Spleen (tissue), 11 donors: ENCODE measurements at regions not wholly inside any gene's neighbourhood (a gene's known extent, or its start where the extent isn't known, plus 50 kb on each side); places are given as distances from the start of the nearest gene placed in this dataset.

Source experiments
- DNase-seq: peaks from one replicate; pipeline ENCODE4 v3.0.0-alpha.2; 2020
- H3K27ac ChIP-seq, 8 donors: fragments of 200-600 bp; sonication (generic) in 7 of 8; 1 replicate in 4 of 8; 2 replicates in 4 of 8; pipeline versions ENCODE4 v1.5.0 to v1.8.0; 2016 to 2021; ENCODE audit warnings: inconsistent platforms in 4 of 8, mild to moderate bottlenecking in 4 of 8, moderate library complexity in 1 of 8
- H3K27me3 ChIP-seq, 7 donors: fragments of 200-600 bp; sonication (generic) in 6 of 7; replicated peaks in 1 of 7; 1 replicate in 4 of 7; 2 replicates in 3 of 7; pipeline versions ENCODE4 v1.5.0 to v1.8.0; 2016 to 2021; ENCODE audit warnings: inconsistent platforms in 3 of 7, mild to moderate bottlenecking in 1 of 7
- H3K36me3 ChIP-seq, 6 donors: fragments of 200-600 bp; sonication (generic) in 5 of 6; 1 replicate in 4 of 6; 2 replicates in 2 of 6; pipeline versions ENCODE4 v1.5.0 to v1.8.0; 2016 to 2021; ENCODE audit warnings: inconsistent platforms in 2 of 6
- H3K4me1 ChIP-seq, 6 donors: fragments of 200-600 bp; sonication (generic) in 5 of 6; 1 replicate in 3 of 6; 2 replicates in 3 of 6; pipeline versions ENCODE4 v1.5.0 to v1.8.0; 2016 to 2021; ENCODE audit warnings: inconsistent platforms in 3 of 6
- H3K4me3 ChIP-seq, 8 donors: fragments of 200-600 bp; sonication (generic) in 7 of 8; 1 replicate in 4 of 8; 2 replicates in 4 of 8; pipeline versions ENCODE4 v1.5.0 to v1.8.0; 2016 to 2021; ENCODE audit warnings: inconsistent platforms in 4 of 8, mild to moderate bottlenecking in 4 of 8, moderate library complexity in 2 of 8
- H3K9me3 ChIP-seq, 8 donors: fragments of 200-600 bp; sonication (generic) in 7 of 8; 1 replicate in 4 of 8; 2 replicates in 4 of 8; pipeline versions ENCODE4 v1.5.0 to v1.8.0; 2016 to 2021; ENCODE audit warnings: inconsistent platforms in 4 of 8
- POLR2A ChIP-seq, 3 donors: fragments of 450-650 bp; IDR thresholded peaks; one replicate each; pipeline ENCODE4 v1.5.1; 2017; ENCODE audit warnings: antibody characterized with exemption in 3 of 3, mild to moderate bottlenecking in 1 of 3
- POLR2AphosphoS5 ChIP-seq, 3 donors: sonication (generic); formaldehyde crosslinking; IDR thresholded peaks; one replicate each; pipeline ENCODE4 v1.5.1; 2017; ENCODE audit warnings: antibody characterized with exemption in 3 of 3
- WGBS, 5 donors: extraction: QIAGEN DNeasy Blood & Tissue Kit in 3 of 5; methylation state at CpG; one replicate each; pipeline versions ENCODE4 v1.1.5 to v1.1.7; 2013 to 2018; 5-methylcytosine and 5-hydroxymethylcytosine counted together
- intact Hi-C: fragments of 100-400 bp; cut with DNase I; formaldehyde crosslinking; loops from one replicate; pipeline ENCODE4 v1.15.0; 2023; ENCODE audit warnings: low total_unique reads
- TF ChIP-seq, protein P1 (sequence below), 11 experiments: fragments of 200-600 bp in 7 of 11; fragments of 450-650 bp in 4 of 11; sonication (generic) in 4 of 11; IDR thresholded peaks in 8 of 11; conservative IDR thresholded peaks in 3 of 11; 1 replicate in 7 of 11; 2 replicates in 4 of 11; pipeline versions ENCODE4 v1.4.0 to v1.8.0; 2016 to 2021; ENCODE audit warnings: antibody characterized with exemption in 11 of 11, inconsistent platforms in 4 of 11, mild to moderate bottlenecking in 1 of 11
- donor health status: healthy with polysubstance abuse.
- donor health status: DM: no; HTN: no; CAD: no; lungs with moderate emphysema.
- donor health status: DM: no; HTN: no; CAD: no.
- donor health status: Bipolar disorder and iron deficiency.
- donor health status: healthy.
- donor health status: DM: no; HTN: no; CAD: no.
- donor health status: DM: yes; HTN: yes; CAD: no.

DNA sequence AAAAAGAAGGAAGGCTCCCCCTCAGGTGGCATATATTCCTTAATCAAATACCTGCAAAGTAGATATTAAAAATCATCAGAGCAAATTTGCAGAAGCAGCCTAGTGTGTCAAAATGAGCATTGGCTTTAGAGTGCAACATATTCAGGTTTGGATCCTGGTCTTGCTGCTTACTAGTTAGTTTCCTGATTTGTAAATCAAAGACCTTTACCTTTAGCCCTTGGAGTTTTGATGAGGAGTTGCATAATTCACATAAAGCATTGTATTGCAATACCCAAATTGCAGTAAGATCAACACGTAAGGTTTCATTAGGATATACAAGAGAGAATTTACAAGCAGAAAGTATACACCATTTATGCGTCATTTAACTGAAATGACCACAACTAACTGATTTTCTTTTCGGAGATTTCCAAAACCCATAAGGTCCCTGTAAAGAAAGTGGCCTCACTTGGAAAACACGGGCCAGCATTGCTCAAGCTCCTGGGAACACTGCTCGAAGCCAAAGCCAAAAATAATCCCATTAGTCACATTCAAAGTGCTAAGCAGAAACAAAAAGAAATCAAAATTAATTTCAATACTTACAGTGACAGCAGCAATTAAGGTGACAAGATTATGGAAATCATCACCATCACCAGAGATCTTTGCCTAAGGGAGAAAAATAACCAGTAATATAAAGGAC, 415.9 kb upstream of the ERCC4 start:
- Histone ChIP-seq H3K36me3 (no peaks in the 10 kb centered on the region), H3K4me3 (no peak overlapping the region), H3K27ac (no peak overlapping the region), H3K9me3 (peaks cover 0 to 20% (median 3%) of the 10 kb centered on the region in 8 donors), H3K4me1 (no peaks in the 10 kb centered on the region), H3K27me3 (no peaks in the 10 kb centered on the region)
- TF ChIP-seq POLR2A (IDR thresholded peaks at IDR 0.05) = no peak
- TF ChIP-seq, protein P1, sequence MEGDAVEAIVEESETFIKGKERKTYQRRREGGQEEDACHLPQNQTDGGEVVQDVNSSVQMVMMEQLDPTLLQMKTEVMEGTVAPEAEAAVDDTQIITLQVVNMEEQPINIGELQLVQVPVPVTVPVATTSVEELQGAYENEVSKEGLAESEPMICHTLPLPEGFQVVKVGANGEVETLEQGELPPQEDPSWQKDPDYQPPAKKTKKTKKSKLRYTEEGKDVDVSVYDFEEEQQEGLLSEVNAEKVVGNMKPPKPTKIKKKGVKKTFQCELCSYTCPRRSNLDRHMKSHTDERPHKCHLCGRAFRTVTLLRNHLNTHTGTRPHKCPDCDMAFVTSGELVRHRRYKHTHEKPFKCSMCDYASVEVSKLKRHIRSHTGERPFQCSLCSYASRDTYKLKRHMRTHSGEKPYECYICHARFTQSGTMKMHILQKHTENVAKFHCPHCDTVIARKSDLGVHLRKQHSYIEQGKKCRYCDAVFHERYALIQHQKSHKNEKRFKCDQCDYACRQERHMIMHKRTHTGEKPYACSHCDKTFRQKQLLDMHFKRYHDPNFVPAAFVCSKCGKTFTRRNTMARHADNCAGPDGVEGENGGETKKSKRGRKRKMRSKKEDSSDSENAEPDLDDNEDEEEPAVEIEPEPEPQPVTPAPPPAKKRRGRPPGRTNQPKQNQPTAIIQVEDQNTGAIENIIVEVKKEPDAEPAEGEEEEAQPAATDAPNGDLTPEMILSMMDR (IDR thresholded peaks at IDR 0.05 in 8 of 11, conservative IDR thresholded peaks at IDR 0.05 in 3 of 11) = no peak
- TF ChIP-seq POLR2AphosphoS5 (IDR thresholded peaks at IDR 0.05) = no peak
- WGBS, 5 donors = 76 to 86% (median 84%) methylated on average over 5 of the region's 5 CpGs
- intact Hi-C loops = no loop called here
- no peak for DNase-seq

DNA sequence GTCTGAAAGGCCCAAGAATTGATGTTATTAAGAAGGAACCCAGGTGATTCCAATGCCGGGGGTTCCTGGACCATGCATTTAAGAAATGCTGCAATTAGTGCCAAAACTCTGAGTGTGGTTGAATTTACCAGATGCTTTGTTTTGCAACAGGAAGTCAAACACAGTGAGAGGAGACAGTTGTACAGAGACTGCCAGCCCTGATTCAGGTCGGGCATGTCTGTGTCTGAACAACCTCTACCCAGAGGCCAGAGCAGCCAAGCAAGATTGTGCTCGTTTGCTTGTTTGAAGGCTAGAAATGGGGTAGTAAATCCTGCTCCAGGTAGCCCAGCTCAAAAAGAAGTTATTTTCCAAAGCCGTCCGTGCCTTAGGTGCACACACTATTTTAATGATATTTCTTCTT, 412.4 kb upstream of the ERCC4 start:
- H3K36me3 ChIP-seq = no peaks in the 10 kb centered on the region
- H3K4me1 ChIP-seq = no peaks in the 10 kb centered on the region
- 47 to 61% (median 55%) methylated on average over 5 of the region's 5 CpGs for WGBS, 5 donors
- no peak overlapping the region for H3K4me3 ChIP-seq
- intact Hi-C loops = no loop called here
- no peak overlapping the region for H3K27ac ChIP-seq
- H3K9me3 ChIP-seq = peaks cover 0 to 16% (median 10%) of the 10 kb centered on the region in 8 donors
- no peaks in the 10 kb centered on the region for H3K27me3 ChIP-seq
- DNase-seq = no peak
- TF ChIP-seq, protein P1 (IDR thresholded peaks at IDR 0.05 in 8 of 11, conservative IDR thresholded peaks at IDR 0.05 in 3 of 11) = no peak
- TF ChIP-seq POLR2AphosphoS5 (IDR thresholded peaks at IDR 0.05) (no peak), POLR2A (IDR thresholded peaks at IDR 0.05) (no peak)

DNA sequence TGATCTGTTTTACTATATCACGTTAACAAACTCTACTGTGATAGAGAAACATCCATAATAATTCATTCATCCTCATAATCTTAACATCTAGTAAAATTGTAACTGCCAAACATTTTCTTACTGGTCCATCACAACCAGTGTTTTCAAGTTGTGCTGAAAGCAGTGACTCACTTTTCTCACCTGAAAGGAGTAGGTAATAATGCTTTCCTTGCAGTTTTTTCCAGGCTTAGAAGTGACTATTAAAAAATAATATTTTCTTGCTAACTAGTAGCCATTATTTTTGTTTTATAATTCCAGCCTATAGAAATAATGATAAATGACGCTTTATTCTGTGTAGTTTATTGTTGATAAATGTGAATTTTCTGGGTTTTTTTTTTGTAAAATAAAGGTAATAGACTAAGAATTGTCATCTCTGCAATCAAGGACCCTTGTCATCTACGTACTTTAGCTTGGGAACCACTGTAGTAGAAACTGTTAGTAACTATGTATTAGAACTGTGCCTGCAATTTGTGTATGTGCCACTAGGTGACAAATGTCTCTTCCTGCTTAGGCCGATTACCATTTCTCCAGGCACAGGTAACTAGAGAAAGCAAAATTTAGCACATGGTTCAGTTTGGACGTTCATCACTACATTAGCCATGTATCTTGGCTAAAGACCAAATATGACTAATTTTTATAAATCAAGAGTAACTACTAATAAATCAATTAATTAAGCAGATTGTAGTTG, 409.4 kb upstream of the ERCC4 start:
- WGBS, 5 donors = 70 to 77% (median 72%) methylated on average over 5 of the region's 5 CpGs

DNA sequence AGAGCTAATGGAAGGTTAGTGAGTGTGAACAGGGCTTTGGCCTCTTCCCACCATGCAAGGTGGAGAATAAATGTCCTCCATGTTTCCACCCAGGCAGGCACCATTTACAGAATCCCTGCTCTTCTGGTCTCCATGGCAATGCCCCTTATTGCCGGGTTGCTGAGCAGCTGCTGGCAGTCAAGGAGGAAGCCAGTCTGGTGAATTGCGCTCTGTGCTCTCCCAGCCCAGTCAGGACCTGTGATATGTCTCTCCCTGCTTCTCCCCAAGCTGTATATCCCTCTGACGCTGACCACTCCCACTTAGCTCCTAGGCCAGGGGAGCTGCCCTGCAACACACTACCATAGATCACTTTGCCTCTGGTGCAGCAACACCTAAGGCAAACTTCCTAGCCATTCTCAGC, 402.1 kb upstream of the ERCC4 start:
- TF ChIP-seq POLR2AphosphoS5 (IDR thresholded peaks at IDR 0.05) (no peak), POLR2A (IDR thresholded peaks at IDR 0.05) (no peak)
- TF ChIP-seq, protein P1 (IDR thresholded peaks at IDR 0.05 in 8 of 11, conservative IDR thresholded peaks at IDR 0.05 in 3 of 11) = no peak
- H3K9me3 ChIP-seq = peaks cover 0 to 37% (median 33%) of the 10 kb centered on the region in 8 donors
- DNase-seq = no peak
- H3K4me3 ChIP-seq = no peak overlapping the region
- WGBS, 5 donors = 42 to 61% (median 50%) methylated on average over 1 to 3 of the region's 3 CpGs
- no peaks in the 10 kb centered on the region for H3K4me1 ChIP-seq
- no peaks in the 10 kb centered on the region for H3K27me3 ChIP-seq
- H3K27ac ChIP-seq = no peak overlapping the region
- no peaks in the 10 kb centered on the region for H3K36me3 ChIP-seq
- intact Hi-C loops = no loop called here

More for the DNA sequence above, 409.4 kb upstream of the ERCC4 start:
- Histone ChIP-seq H3K27ac (no peak overlapping the region), H3K4me1 (no peaks in the 10 kb centered on the region), H3K27me3 (no peaks in the 10 kb centered on the region), H3K36me3 (no peaks in the 10 kb centered on the region), H3K9me3 (peaks cover 0 to 38% (median 28%) of the 10 kb centered on the region in 8 donors), H3K4me3 (no peak overlapping the region)
- intact Hi-C loops = no loop called here
- no peak for DNase-seq
- TF ChIP-seq POLR2A (IDR thresholded peaks at IDR 0.05) (no peak), POLR2AphosphoS5 (IDR thresholded peaks at IDR 0.05) (no peak)
- TF ChIP-seq, protein P1 (IDR thresholded peaks at IDR 0.05 in 8 of 11, conservative IDR thresholded peaks at IDR 0.05 in 3 of 11) = no peak
